ENCODE measurements at regions not wholly inside any gene's neighbourhood (a gene's known extent, or its start where the extent isn't known, plus 50 kb on each side); places are given as distances from the start of the nearest gene placed in this dataset.

DNA sequence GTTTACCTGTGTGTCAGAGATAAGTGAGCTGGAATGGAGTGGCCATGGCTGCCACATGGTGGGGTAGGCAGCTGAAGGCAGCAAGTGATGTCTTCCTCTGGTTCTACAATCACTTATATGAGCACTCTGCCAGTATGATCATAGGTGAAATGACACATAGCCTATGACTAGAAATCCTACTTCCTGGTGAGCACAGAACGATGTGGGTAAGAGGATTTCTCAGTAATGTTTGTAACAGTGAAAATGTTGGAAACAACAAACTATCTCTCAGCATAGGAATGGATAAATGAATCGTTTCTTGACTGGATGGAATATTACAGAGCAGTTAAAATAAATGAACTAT lies 187.0 kb upstream of the S1PR3 start:
- DNase-seq = no peak
- no peak overlapping the region for H3K4me3 Mint-ChIP-seq
- no peaks in the 10 kb centered on the region for H3K4me1 Mint-ChIP-seq (ENCODE audit: low read depth)
- POLR2A ChIA-PET = no interaction called here
- no peaks in the 10 kb centered on the region for H3K36me3 Mint-ChIP-seq (ENCODE audit: low read depth)
- ATAC-seq = no peak
- H3K27ac Mint-ChIP-seq = no peak overlapping the region
- CTCF ChIA-PET = no interaction called here
- TF ChIP-seq, protein P1, sequence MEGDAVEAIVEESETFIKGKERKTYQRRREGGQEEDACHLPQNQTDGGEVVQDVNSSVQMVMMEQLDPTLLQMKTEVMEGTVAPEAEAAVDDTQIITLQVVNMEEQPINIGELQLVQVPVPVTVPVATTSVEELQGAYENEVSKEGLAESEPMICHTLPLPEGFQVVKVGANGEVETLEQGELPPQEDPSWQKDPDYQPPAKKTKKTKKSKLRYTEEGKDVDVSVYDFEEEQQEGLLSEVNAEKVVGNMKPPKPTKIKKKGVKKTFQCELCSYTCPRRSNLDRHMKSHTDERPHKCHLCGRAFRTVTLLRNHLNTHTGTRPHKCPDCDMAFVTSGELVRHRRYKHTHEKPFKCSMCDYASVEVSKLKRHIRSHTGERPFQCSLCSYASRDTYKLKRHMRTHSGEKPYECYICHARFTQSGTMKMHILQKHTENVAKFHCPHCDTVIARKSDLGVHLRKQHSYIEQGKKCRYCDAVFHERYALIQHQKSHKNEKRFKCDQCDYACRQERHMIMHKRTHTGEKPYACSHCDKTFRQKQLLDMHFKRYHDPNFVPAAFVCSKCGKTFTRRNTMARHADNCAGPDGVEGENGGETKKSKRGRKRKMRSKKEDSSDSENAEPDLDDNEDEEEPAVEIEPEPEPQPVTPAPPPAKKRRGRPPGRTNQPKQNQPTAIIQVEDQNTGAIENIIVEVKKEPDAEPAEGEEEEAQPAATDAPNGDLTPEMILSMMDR (IDR thresholded peaks at IDR 0.05) = no peak
- H3K9me3 Mint-ChIP-seq = no peaks in the 10 kb centered on the region
- intact Hi-C loops (cut with micrococcal nuclease) = no loop called here
- H3K27me3 Mint-ChIP-seq = peaks cover 22% of the 10 kb centered on the region

GRCh38 chr9:88805217-88805943 lies 185.9 kb upstream of the S1PR3 start:
- Mint-ChIP-seq H3K27me3 (peaks cover 20% of the 10 kb centered on the region), H3K27ac (no peak overlapping the region), H3K36me3 (ENCODE audit: low read depth) (no peaks in the 10 kb centered on the region), H3K4me3 (no peak overlapping the region), H3K4me1 (ENCODE audit: low read depth) (no peaks in the 10 kb centered on the region), H3K9me3 (no peaks in the 10 kb centered on the region)
- ATAC-seq (no peak), DNase-seq (no peak)
- ChIA-PET POLR2A (no interaction called here), CTCF (no interaction called here)
- TF ChIP-seq, protein P1 (IDR thresholded peaks at IDR 0.05) = no peak
- intact Hi-C loops (cut with micrococcal nuclease) = no loop called here

GRCh38 chr9:88807426-88807825 lies 183.8 kb upstream of the S1PR3 start:
- Mint-ChIP-seq H3K4me1 (ENCODE audit: low read depth) (no peaks in the 10 kb centered on the region), H3K27ac (no peak overlapping the region), H3K27me3 (peaks cover 28% of the 10 kb centered on the region), H3K9me3 (no peaks in the 10 kb centered on the region), H3K36me3 (ENCODE audit: low read depth) (no peaks in the 10 kb centered on the region), H3K4me3 (no peak overlapping the region)
- DNase-seq = no peak
- CTCF ChIA-PET = no interaction called here
- TF ChIP-seq, protein P1 (IDR thresholded peaks at IDR 0.05) = no peak
- POLR2A ChIA-PET = no interaction called here
- intact Hi-C loops (cut with micrococcal nuclease) = no loop called here
- no peak for ATAC-seq

GRCh38 chr9:88808019-88808656 lies 183.1 kb upstream of the S1PR3 start:
- ChIA-PET POLR2A (no interaction called here), CTCF (no interaction called here)
- intact Hi-C loops (cut with micrococcal nuclease) = no loop called here
- no peaks in the 10 kb centered on the region for H3K4me1 Mint-ChIP-seq (ENCODE audit: low read depth)
- H3K36me3 Mint-ChIP-seq (ENCODE audit: low read depth) = no peaks in the 10 kb centered on the region
- no peak for DNase-seq
- H3K27ac Mint-ChIP-seq = no peak overlapping the region
- peaks cover 26% of the 10 kb centered on the region for H3K27me3 Mint-ChIP-seq
- H3K4me3 Mint-ChIP-seq = no peak overlapping the region
- no peaks in the 10 kb centered on the region for H3K9me3 Mint-ChIP-seq
- ATAC-seq = no peak
- TF ChIP-seq, protein P1 (IDR thresholded peaks at IDR 0.05) = no peak

DNA sequence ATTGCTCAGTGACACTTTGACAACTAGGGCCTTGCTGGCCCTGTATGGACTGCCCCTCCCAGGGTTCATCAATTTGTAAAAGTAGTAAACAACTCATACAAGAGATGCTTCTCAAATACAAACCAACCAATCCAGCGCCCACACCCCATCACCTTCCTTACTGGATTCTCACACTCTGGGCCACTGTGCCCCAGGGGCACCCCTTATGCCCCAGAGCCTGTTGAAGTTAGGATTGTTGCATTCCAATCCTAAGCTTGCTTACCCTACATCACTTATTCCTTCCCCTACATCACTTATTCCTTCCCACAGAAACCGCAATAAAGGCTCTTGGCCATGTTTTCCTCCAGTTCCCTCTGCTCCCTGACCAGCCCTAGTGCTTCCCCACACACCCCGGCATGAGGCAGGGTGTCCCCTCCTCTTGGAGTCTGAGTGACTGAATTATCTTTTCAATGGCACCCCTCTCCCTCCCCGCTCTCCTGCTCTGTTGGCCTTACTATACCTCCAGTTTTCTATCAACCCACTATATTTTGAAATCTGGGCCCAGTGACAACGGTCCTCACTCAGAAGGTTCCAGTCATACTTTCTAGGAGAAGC lies 182.4 kb upstream of the S1PR3 start:
- no peak for ATAC-seq
- Mint-ChIP-seq H3K4me1 (ENCODE audit: low read depth) (no peaks in the 10 kb centered on the region), H3K27me3 (peaks cover 20% of the 10 kb centered on the region), H3K27ac (no peak overlapping the region), H3K4me3 (no peak overlapping the region), H3K36me3 (ENCODE audit: low read depth) (no peaks in the 10 kb centered on the region), H3K9me3 (no peaks in the 10 kb centered on the region)
- ChIA-PET CTCF (no interaction called here), POLR2A (no interaction called here)
- intact Hi-C loops (cut with micrococcal nuclease) = no loop called here
- DNase-seq = no peak
- TF ChIP-seq, protein P1 (IDR thresholded peaks at IDR 0.05) = no peak

All from activated CD8-positive, alpha-beta T cell treated with anti-CD3 and anti-CD28 coated beads for 36 hours (primary cell).